ENCODE measurements at regions not wholly inside any gene's neighbourhood (a gene's known extent, or its start where the extent isn't known, plus 50 kb on each side); places are given as distances from the start of the nearest gene placed in this dataset.

DNA sequence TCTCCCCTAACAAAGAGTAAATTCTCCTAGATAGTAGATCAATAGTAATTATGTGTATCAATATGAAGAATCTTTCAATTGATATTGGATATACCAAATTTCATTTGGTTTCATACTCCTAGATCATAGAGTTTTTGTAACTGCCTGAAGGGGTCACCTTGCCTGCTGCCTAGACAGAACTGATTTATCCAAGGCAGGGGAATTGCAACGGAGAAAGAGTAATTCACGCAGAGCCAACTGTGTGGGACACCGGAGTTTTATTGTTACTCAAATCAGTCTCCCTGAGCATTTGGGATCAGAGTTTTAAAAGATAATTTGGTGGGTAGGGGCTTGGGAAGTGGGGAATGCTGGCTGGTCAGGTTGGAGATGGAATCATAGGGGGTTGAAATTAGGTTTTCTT, 92.2 kb upstream of the SLC8A1 start:
- Histone ChIP-seq H4K20me1 (ENCODE audit: control insufficient read depth, extremely low read depth, insufficient read depth, low read length) (no peaks in the 10 kb centered on the region), H3K4me1 (ENCODE audit: control insufficient read depth, extremely low read depth, insufficient read depth, low read length) (no peaks in the 10 kb centered on the region), H3K79me2 (ENCODE audit: control insufficient read depth, insufficient read depth, low read length) (no peaks in the 10 kb centered on the region), H3K9ac (ENCODE audit: insufficient read depth, low read length) (no peak overlapping the region), H2AFZ (ENCODE audit: low read length) (no peak overlapping the region), H3K27ac (ENCODE audit: insufficient read depth, low read length) (no peak overlapping the region), H3K9me3 (ENCODE audit: control insufficient read depth, insufficient read depth, low read depth, low read length) (no peaks in the 10 kb centered on the region), H3K4me3 (replicated peaks in 1 of 4; ENCODE audit: control extremely low read depth in 1 of 4, insufficient read depth in 1 of 4, low read depth in 3 of 4, low read length in 4 of 4) (no peak overlapping the region), H3K36me3 (ENCODE audit: control insufficient read depth, insufficient read depth, low read length) (no peaks in the 10 kb centered on the region), H3K27me3 (ENCODE audit: control insufficient read depth, insufficient read depth, low read length) (no peaks in the 10 kb centered on the region), H3K4me2 (ENCODE audit: extremely low read depth, insufficient read depth, low read length) (no peak overlapping the region)
- TF ChIP-seq EZH2 (IDR thresholded peaks at IDR 0.05; ENCODE audit: low read length, missing control alignments) (no peak), CTCF (conservative IDR thresholded peaks at IDR 0.05 in 1 of 2, IDR thresholded peaks at IDR 0.05 in 1 of 2; ENCODE audit: low read depth in 1 of 2, low read length in 2 of 2) (no peak)
- no peak for DNase-seq (ENCODE audit: low read depth in 2 of 2)

- H3K9me3 ChIP-seq (ENCODE audit: control insufficient read depth, insufficient read depth, low read depth, low read length) = no peaks in the 10 kb centered on the region
- no peaks in the 10 kb centered on the region for H3K27me3 ChIP-seq (ENCODE audit: control insufficient read depth, insufficient read depth, low read length)
- H3K4me2 ChIP-seq (ENCODE audit: extremely low read depth, insufficient read depth, low read length) = no peak overlapping the region
- H3K4me1 ChIP-seq (ENCODE audit: control insufficient read depth, extremely low read depth, insufficient read depth, low read length) = no peaks in the 10 kb centered on the region
- no peaks in the 10 kb centered on the region for H3K79me2 ChIP-seq (ENCODE audit: control insufficient read depth, insufficient read depth, low read length)
- DNase-seq (ENCODE audit: low read depth in 2 of 2) = no peak
- H4K20me1 ChIP-seq (ENCODE audit: control insufficient read depth, extremely low read depth, insufficient read depth, low read length) = no peaks in the 10 kb centered on the region
- no peak overlapping the region for H2AFZ ChIP-seq (ENCODE audit: low read length)
- H3K36me3 ChIP-seq (ENCODE audit: control insufficient read depth, insufficient read depth, low read length) = no peaks in the 10 kb centered on the region
- no peak overlapping the region for H3K27ac ChIP-seq (ENCODE audit: insufficient read depth, low read length)
- no peak overlapping the region for H3K4me3 ChIP-seq (replicated peaks in 1 of 4; ENCODE audit: control extremely low read depth in 1 of 4, insufficient read depth in 1 of 4, low read depth in 3 of 4, low read length in 4 of 4)
- H3K9ac ChIP-seq (ENCODE audit: insufficient read depth, low read length) = no peak overlapping the region
- TF ChIP-seq EZH2 (IDR thresholded peaks at IDR 0.05; ENCODE audit: low read length, missing control alignments) = no peak
- no peak for TF ChIP-seq CTCF (conservative IDR thresholded peaks at IDR 0.05 in 1 of 2, IDR thresholded peaks at IDR 0.05 in 1 of 2; ENCODE audit: low read depth in 1 of 2, low read length in 2 of 2)
These were observed 93.8 kb upstream of the SLC8A1 start for GRCh38 chr2:40545645-40546044.

- Histone ChIP-seq H3K36me3 (ENCODE audit: control insufficient read depth, insufficient read depth, low read length) (no peaks in the 10 kb centered on the region), H2AFZ (ENCODE audit: low read length) (no peak overlapping the region), H3K79me2 (ENCODE audit: control insufficient read depth, insufficient read depth, low read length) (no peaks in the 10 kb centered on the region), H3K4me3 (replicated peaks in 1 of 4; ENCODE audit: control extremely low read depth in 1 of 4, insufficient read depth in 1 of 4, low read depth in 3 of 4, low read length in 4 of 4) (no peak overlapping the region), H3K27ac (ENCODE audit: insufficient read depth, low read length) (no peak overlapping the region), H3K27me3 (ENCODE audit: control insufficient read depth, insufficient read depth, low read length) (no peaks in the 10 kb centered on the region), H4K20me1 (ENCODE audit: control insufficient read depth, extremely low read depth, insufficient read depth, low read length) (no peaks in the 10 kb centered on the region), H3K4me2 (ENCODE audit: extremely low read depth, insufficient read depth, low read length) (no peak overlapping the region), H3K9ac (ENCODE audit: insufficient read depth, low read length) (no peak overlapping the region), H3K9me3 (ENCODE audit: control insufficient read depth, insufficient read depth, low read depth, low read length) (no peaks in the 10 kb centered on the region), H3K4me1 (ENCODE audit: control insufficient read depth, extremely low read depth, insufficient read depth, low read length) (no peaks in the 10 kb centered on the region)
- peak in 1 of 2 donors; percentile 6 for DNase-seq (ENCODE audit: low read depth in 2 of 2)
- TF ChIP-seq EZH2 (IDR thresholded peaks at IDR 0.05; ENCODE audit: low read length, missing control alignments) = no peak
These were observed 94.7 kb upstream of the SLC8A1 start for GRCh38 chr2:40546439-40547191.

All from fibroblast of lung (primary cell).